ENCODE measurements at regions not wholly inside any gene's neighbourhood (a gene's known extent, or its start where the extent isn't known, plus 50 kb on each side); places are given as distances from the start of the nearest gene placed in this dataset.

DNA sequence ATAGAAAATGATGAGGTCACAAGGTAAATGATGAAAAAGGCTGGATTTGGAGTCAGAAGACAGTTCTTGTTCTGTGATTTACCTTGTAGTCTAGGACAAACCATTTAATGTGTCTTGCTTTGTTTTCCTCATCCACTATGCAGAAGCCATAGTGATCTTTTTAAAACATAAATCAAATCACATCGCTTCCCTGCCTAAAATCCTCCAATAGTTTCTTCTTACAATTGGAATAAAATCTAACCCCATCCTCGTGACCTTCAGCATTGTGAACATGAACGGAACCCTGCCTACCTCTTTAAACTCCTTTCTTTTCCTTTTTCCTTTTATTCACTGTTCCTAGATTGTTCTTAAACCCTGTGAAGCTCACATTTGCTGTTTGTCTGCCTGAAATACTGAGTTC is 204.9 kb upstream of the SAMSN1 start:
- TF ChIP-seq, protein P1, sequence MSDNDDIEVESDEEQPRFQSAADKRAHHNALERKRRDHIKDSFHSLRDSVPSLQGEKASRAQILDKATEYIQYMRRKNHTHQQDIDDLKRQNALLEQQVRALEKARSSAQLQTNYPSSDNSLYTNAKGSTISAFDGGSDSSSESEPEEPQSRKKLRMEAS (IDR thresholded peaks at IDR 0.05; ENCODE audit: low read depth, low read length), result no peak
- TF ChIP-seq, protein P2, sequence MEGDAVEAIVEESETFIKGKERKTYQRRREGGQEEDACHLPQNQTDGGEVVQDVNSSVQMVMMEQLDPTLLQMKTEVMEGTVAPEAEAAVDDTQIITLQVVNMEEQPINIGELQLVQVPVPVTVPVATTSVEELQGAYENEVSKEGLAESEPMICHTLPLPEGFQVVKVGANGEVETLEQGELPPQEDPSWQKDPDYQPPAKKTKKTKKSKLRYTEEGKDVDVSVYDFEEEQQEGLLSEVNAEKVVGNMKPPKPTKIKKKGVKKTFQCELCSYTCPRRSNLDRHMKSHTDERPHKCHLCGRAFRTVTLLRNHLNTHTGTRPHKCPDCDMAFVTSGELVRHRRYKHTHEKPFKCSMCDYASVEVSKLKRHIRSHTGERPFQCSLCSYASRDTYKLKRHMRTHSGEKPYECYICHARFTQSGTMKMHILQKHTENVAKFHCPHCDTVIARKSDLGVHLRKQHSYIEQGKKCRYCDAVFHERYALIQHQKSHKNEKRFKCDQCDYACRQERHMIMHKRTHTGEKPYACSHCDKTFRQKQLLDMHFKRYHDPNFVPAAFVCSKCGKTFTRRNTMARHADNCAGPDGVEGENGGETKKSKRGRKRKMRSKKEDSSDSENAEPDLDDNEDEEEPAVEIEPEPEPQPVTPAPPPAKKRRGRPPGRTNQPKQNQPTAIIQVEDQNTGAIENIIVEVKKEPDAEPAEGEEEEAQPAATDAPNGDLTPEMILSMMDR (IDR thresholded peaks at IDR 0.05; ENCODE audit: low read depth, low read length), result no peak
- TF ChIP-seq MYC (IDR thresholded peaks at IDR 0.05; ENCODE audit: low read depth, low read length), result no peak
- no peak for TF ChIP-seq POLR2A (IDR thresholded peaks at IDR 0.05; ENCODE audit: extremely low read depth, insufficient read length)
- H3K4me3 ChIP-seq (ENCODE audit: low read depth, low read length), result no peak overlapping the region
- no peak for DNase-seq (ENCODE audit: low read depth)

DNA sequence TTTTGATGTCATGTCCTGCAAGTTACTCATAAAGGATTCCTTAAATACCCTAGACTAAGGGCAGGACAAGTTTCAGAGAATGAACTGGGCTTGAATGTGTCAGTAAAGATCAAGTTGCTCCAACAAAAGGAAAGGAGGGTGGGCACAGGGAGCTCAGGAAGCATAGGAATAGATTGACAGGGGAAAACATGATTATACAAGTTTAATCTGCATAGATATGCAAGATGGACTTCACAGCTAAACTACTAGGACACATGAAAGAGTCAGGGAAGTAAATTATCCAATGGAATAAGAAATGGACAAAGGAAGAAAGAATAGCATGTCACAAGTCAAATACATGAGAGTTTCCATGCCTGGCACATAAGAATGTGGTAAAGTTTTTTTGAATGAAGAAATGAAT is 203.9 kb upstream of the SAMSN1 start:
- H3K4me3 ChIP-seq (ENCODE audit: low read depth, low read length), result no peak overlapping the region
- no peak for DNase-seq (ENCODE audit: low read depth)
- TF ChIP-seq, protein P1 (IDR thresholded peaks at IDR 0.05; ENCODE audit: low read depth, low read length), result no peak
- TF ChIP-seq MYC (IDR thresholded peaks at IDR 0.05; ENCODE audit: low read depth, low read length) (no peak), POLR2A (IDR thresholded peaks at IDR 0.05; ENCODE audit: extremely low read depth, insufficient read length) (no peak)
- TF ChIP-seq, protein P2 (IDR thresholded peaks at IDR 0.05; ENCODE audit: low read depth, low read length), result no peak

DNA sequence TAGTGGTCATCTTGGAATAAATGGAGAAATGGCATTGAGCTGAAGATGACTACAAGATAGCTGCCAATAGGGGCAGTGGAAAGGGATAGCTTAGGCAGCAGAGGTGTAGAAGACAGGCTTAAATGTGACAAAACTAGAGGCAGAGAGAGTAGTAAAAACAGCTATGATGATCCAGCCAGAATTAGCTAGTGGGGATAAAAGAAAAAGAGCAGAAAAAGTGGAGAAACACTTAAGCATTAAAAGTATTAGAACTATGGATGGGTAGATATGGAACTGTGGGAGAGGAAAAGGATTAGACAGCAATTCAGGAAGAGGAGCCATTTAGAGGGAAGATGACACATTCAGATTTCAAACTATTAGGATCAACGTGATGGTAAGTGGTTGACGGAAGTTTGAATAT is 202.5 kb upstream of the SAMSN1 start:
- DNase-seq (ENCODE audit: low read depth), result no peak
- H3K4me3 ChIP-seq (ENCODE audit: low read depth, low read length), result no peak overlapping the region
- TF ChIP-seq, protein P2 (IDR thresholded peaks at IDR 0.05; ENCODE audit: low read depth, low read length), result no peak
- TF ChIP-seq MYC (IDR thresholded peaks at IDR 0.05; ENCODE audit: low read depth, low read length) (no peak), POLR2A (IDR thresholded peaks at IDR 0.05; ENCODE audit: extremely low read depth, insufficient read length) (no peak)
- TF ChIP-seq, protein P1 (IDR thresholded peaks at IDR 0.05; ENCODE audit: low read depth, low read length), result no peak

DNA sequence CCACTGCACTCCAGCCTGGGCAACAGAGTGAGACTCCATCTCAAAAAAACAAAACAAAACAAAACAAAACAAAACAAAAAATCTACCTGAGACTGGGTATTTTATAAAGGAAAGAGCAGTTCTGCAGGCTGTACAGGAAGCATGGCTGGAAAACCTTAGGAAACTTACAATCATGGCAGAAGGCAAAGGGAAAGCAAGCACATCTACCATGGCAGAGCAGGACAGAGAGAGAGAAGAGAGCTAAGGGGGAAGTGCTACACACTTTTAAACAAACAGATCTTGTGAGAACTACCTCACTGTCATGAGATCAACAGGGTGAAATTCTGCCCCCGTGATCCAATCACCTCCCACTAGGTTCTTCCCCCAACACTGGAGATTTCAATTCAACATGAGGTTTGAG is 198.3 kb upstream of the SAMSN1 start:
- no peak for DNase-seq (ENCODE audit: low read depth)
- TF ChIP-seq, protein P2 (IDR thresholded peaks at IDR 0.05; ENCODE audit: low read depth, low read length), result no peak
- no peak for TF ChIP-seq MYC (IDR thresholded peaks at IDR 0.05; ENCODE audit: low read depth, low read length)
- TF ChIP-seq, protein P1 (IDR thresholded peaks at IDR 0.05; ENCODE audit: low read depth, low read length), result no peak
- no peak for TF ChIP-seq POLR2A (IDR thresholded peaks at IDR 0.05; ENCODE audit: extremely low read depth, insufficient read length)
- no peak overlapping the region for H3K4me3 ChIP-seq (ENCODE audit: low read depth, low read length)

DNA sequence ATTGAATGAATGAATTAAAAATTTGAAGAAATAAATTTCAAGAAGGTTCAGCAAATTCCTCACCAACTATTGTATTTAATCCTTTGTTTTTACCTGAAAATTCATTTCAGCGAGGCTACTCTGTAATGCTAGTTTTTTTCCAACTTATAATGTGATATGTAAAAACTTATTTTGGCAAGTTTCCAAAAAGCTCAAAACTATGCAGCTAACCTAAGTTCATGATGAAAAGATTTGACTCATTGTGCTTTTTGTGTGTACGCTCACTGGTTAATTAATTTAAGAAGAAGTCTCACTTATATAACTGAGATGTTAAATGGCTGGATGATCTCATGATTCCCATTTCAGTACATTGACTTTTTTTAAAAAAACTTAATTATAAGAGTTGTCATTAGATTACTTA is 196.0 kb upstream of the SAMSN1 start:
- no peak for DNase-seq (ENCODE audit: low read depth)
- TF ChIP-seq, protein P2 (IDR thresholded peaks at IDR 0.05; ENCODE audit: low read depth, low read length), result no peak
- TF ChIP-seq POLR2A (IDR thresholded peaks at IDR 0.05; ENCODE audit: extremely low read depth, insufficient read length) (no peak), MYC (IDR thresholded peaks at IDR 0.05; ENCODE audit: low read depth, low read length) (no peak)
- TF ChIP-seq, protein P1 (IDR thresholded peaks at IDR 0.05; ENCODE audit: low read depth, low read length), result no peak
- H3K4me3 ChIP-seq (ENCODE audit: low read depth, low read length), result no peak overlapping the region

DNA sequence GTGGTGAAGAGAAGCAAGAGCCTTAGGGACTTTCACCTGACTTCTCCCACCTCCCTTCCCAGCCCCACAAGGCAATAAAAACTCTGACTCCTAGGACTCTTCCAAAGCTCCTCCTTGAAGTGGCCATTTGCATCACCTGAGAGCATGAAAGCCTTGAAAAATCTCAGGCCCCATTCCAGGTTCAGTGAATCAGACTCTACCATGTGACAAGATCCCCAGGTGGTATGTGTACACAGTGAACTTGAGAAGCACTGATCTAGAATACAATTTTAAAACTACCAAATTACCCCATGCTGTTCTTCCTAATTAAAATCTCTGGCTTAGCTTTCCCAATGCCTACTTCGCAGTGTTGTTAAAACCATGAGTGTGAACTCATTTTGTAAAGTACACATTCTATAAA is 195.1 kb upstream of the SAMSN1 start:
- TF ChIP-seq, protein P2 (IDR thresholded peaks at IDR 0.05; ENCODE audit: low read depth, low read length), result no peak
- no peak for TF ChIP-seq POLR2A (IDR thresholded peaks at IDR 0.05; ENCODE audit: extremely low read depth, insufficient read length)
- TF ChIP-seq MYC (IDR thresholded peaks at IDR 0.05; ENCODE audit: low read depth, low read length), result no peak
- TF ChIP-seq, protein P1 (IDR thresholded peaks at IDR 0.05; ENCODE audit: low read depth, low read length), result no peak
- no peak for DNase-seq (ENCODE audit: low read depth)
- no peak overlapping the region for H3K4me3 ChIP-seq (ENCODE audit: low read depth, low read length)
